ENCODE measurements at regions not wholly inside any gene's neighbourhood (a gene's known extent, or its start where the extent isn't known, plus 50 kb on each side); places are given as distances from the start of the nearest gene placed in this dataset.

- no peak for TF ChIP-seq ZFP3 (CRISPR knock-in tag; IDR thresholded peaks at IDR 0.05)
- TF ChIP-seq PATZ1 (CRISPR knock-in tag; IDR thresholded peaks at IDR 0.05; ENCODE audit: borderline replicate concordance), result no peak
- TF ChIP-seq, protein P1, sequence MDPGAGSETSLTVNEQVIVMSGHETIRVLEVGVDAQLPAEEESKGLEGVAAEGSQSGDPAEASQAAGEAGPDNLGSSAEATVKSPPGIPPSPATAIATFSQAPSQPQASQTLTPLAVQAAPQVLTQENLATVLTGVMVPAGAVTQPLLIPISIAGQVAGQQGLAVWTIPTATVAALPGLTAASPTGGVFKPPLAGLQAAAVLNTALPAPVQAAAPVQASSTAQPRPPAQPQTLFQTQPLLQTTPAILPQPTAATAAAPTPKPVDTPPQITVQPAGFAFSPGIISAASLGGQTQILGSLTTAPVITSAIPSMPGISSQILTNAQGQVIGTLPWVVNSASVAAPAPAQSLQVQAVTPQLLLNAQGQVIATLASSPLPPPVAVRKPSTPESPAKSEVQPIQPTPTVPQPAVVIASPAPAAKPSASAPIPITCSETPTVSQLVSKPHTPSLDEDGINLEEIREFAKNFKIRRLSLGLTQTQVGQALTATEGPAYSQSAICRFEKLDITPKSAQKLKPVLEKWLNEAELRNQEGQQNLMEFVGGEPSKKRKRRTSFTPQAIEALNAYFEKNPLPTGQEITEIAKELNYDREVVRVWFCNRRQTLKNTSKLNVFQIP (CRISPR knock-in tag; IDR thresholded peaks at IDR 0.05; ENCODE audit: borderline replicate concordance, low read depth), result no peak
- no peak for TF ChIP-seq ARNTL (CRISPR knock-in tag; IDR thresholded peaks at IDR 0.05; ENCODE audit: borderline replicate concordance, low read depth)
- TF ChIP-seq CSDC2 (CRISPR knock-in tag; IDR thresholded peaks at IDR 0.05), result no peak
- no peak for TF ChIP-seq TCF4 (CRISPR knock-in tag; IDR thresholded peaks at IDR 0.05; ENCODE audit: borderline replicate concordance)
- no peak for TF ChIP-seq PPARA (CRISPR knock-in tag; IDR thresholded peaks at IDR 0.05; ENCODE audit: borderline replicate concordance)
- TF ChIP-seq ZC3H10 (CRISPR knock-in tag; IDR thresholded peaks at IDR 0.05), result no peak
These were observed 126.7 kb upstream of the CXCL12 start for GRCh38 chr10:44511601-44512000.

All from SK-N-SH treated with all-trans-retinoic acid at 6 μM for 48 hours (cell line).